ENCODE measurements at regions not wholly inside any gene's neighbourhood (a gene's known extent, or its start where the extent isn't known, plus 50 kb on each side); places are given as distances from the start of the nearest gene placed in this dataset.

- Histone ChIP-seq H2AFZ (ENCODE audit: low read length) (no peak overlapping the region), H3K4me1 (ENCODE audit: insufficient read depth, low read length) (peaks cover 8% of the 10 kb centered on the region), H3K9me3 (ENCODE audit: low read depth, low read length) (no peaks in the 10 kb centered on the region), H4K20me1 (ENCODE audit: insufficient read depth, low read length) (no peaks in the 10 kb centered on the region), H3K79me2 (ENCODE audit: insufficient read depth, low read length) (no peaks in the 10 kb centered on the region), H3K4me2 (ENCODE audit: insufficient read depth, low read length) (no peak overlapping the region), H3K27me3 (ENCODE audit: insufficient read depth, low read length) (no peaks in the 10 kb centered on the region), H3K36me3 (ENCODE audit: insufficient read depth, low read length) (no peaks in the 10 kb centered on the region), H3K27ac (ENCODE audit: low read depth, low read length) (no peak overlapping the region), H3K4me3 (ENCODE audit: insufficient read depth, low read length) (no peak overlapping the region)
- no peak for TF ChIP-seq CTCF (IDR thresholded peaks at IDR 0.05; ENCODE audit: extremely low read depth, low read depth, low read length)
- no peak for DNase-seq (ENCODE audit: insufficient read length, low spot score, missing footprints)
These were observed 427.4 kb upstream of the JARID2 start for GRCh38 chr6:14818422-14818884.

GRCh38 chr6:14819001-14819400 lies 426.9 kb upstream of the JARID2 start:
- no peaks in the 10 kb centered on the region for H4K20me1 ChIP-seq (ENCODE audit: insufficient read depth, low read length)
- no peak for TF ChIP-seq CTCF (IDR thresholded peaks at IDR 0.05; ENCODE audit: extremely low read depth, low read depth, low read length)
- no peak overlapping the region for H2AFZ ChIP-seq (ENCODE audit: low read length)
- H3K79me2 ChIP-seq (ENCODE audit: insufficient read depth, low read length) = no peaks in the 10 kb centered on the region
- no peak overlapping the region for H3K27ac ChIP-seq (ENCODE audit: low read depth, low read length)
- no peaks in the 10 kb centered on the region for H3K27me3 ChIP-seq (ENCODE audit: insufficient read depth, low read length)
- no peaks in the 10 kb centered on the region for H3K36me3 ChIP-seq (ENCODE audit: insufficient read depth, low read length)
- H3K9me3 ChIP-seq (ENCODE audit: low read depth, low read length) = no peaks in the 10 kb centered on the region
- no peak for DNase-seq (ENCODE audit: insufficient read length, low spot score, missing footprints)
- H3K4me1 ChIP-seq (ENCODE audit: insufficient read depth, low read length) = peaks cover 8% of the 10 kb centered on the region
- H3K4me2 ChIP-seq (ENCODE audit: insufficient read depth, low read length) = no peak overlapping the region
- no peak overlapping the region for H3K4me3 ChIP-seq (ENCODE audit: insufficient read depth, low read length)

- Histone ChIP-seq H3K36me3 (ENCODE audit: insufficient read depth, low read length) (no peaks in the 10 kb centered on the region), H3K4me3 (ENCODE audit: insufficient read depth, low read length) (no peak overlapping the region), H2AFZ (ENCODE audit: low read length) (no peak overlapping the region), H3K4me1 (ENCODE audit: insufficient read depth, low read length) (peaks cover 8% of the 10 kb centered on the region), H3K4me2 (ENCODE audit: insufficient read depth, low read length) (no peak overlapping the region), H3K9me3 (ENCODE audit: low read depth, low read length) (no peaks in the 10 kb centered on the region), H3K27ac (ENCODE audit: low read depth, low read length) (no peak overlapping the region), H4K20me1 (ENCODE audit: insufficient read depth, low read length) (no peaks in the 10 kb centered on the region), H3K79me2 (ENCODE audit: insufficient read depth, low read length) (no peaks in the 10 kb centered on the region), H3K27me3 (ENCODE audit: insufficient read depth, low read length) (no peaks in the 10 kb centered on the region)
- no peak for TF ChIP-seq CTCF (IDR thresholded peaks at IDR 0.05; ENCODE audit: extremely low read depth, low read depth, low read length)
- no peak for DNase-seq (ENCODE audit: insufficient read length, low spot score, missing footprints)
These were observed 425.9 kb upstream of the JARID2 start for GRCh38 chr6:14819840-14820420.

- no peak for DNase-seq (ENCODE audit: insufficient read length, low spot score, missing footprints)
- no peak for TF ChIP-seq CTCF (IDR thresholded peaks at IDR 0.05; ENCODE audit: extremely low read depth, low read depth, low read length)
- Histone ChIP-seq H3K27me3 (ENCODE audit: insufficient read depth, low read length) (no peaks in the 10 kb centered on the region), H3K79me2 (ENCODE audit: insufficient read depth, low read length) (no peaks in the 10 kb centered on the region), H3K4me2 (ENCODE audit: insufficient read depth, low read length) (no peak overlapping the region), H4K20me1 (ENCODE audit: insufficient read depth, low read length) (no peaks in the 10 kb centered on the region), H3K36me3 (ENCODE audit: insufficient read depth, low read length) (no peaks in the 10 kb centered on the region), H2AFZ (ENCODE audit: low read length) (no peak overlapping the region), H3K4me3 (ENCODE audit: insufficient read depth, low read length) (no peak overlapping the region), H3K9me3 (ENCODE audit: low read depth, low read length) (no peaks in the 10 kb centered on the region), H3K27ac (ENCODE audit: low read depth, low read length) (no peak overlapping the region), H3K4me1 (ENCODE audit: insufficient read depth, low read length) (peaks cover 6% of the 10 kb centered on the region)
These were observed 423.8 kb upstream of the JARID2 start for GRCh38 chr6:14822012-14822553.
